AG04449 (cell line): ENCODE measurements at regions not wholly inside any gene's neighbourhood (a gene's known extent, or its start where the extent isn't known, plus 50 kb on each side); places are given as distances from the start of the nearest gene placed in this dataset.

Source experiments
- CTCF ChIA-PET: fragments of 350-600 bp; formaldehyde crosslinking; extraction: SDS; loops from one replicate; lab custom pipeline; 2021; ENCODE audit warnings: antibody characterized with exemption; lab: Yijun Ruan, JAX
- POLR2A ChIA-PET: fragments of 400-600, 350-600 bp; formaldehyde crosslinking; extraction: SDS; loops from one replicate; lab custom pipeline; 2020; ENCODE audit warnings: antibody characterized with exemption, inconsistent platforms; lab: Yijun Ruan, JAX
- DNase-seq: peaks from one replicate; pipeline ENCODE4 v3.0.0-alpha.2; 2010; ENCODE audit warnings: low read depth, low spot score
- H3K4me3 ChIP-seq: 2 replicates; pipeline ENCODE4 v1.5.1; 2011; ENCODE audit warnings: low read depth, mild to moderate bottlenecking, control low read depth, low read length
- TF ChIP-seq, protein P1 (sequence below): IDR thresholded peaks from one replicate; pipeline ENCODE4 v1.5.1; 2011; ENCODE audit warnings: mild to moderate bottlenecking, moderate library complexity, low read length, control low read depth, inconsistent platforms; ENCODE audit not compliant: insufficient read depth; ENCODE audit errors: missing control alignments

DNA sequence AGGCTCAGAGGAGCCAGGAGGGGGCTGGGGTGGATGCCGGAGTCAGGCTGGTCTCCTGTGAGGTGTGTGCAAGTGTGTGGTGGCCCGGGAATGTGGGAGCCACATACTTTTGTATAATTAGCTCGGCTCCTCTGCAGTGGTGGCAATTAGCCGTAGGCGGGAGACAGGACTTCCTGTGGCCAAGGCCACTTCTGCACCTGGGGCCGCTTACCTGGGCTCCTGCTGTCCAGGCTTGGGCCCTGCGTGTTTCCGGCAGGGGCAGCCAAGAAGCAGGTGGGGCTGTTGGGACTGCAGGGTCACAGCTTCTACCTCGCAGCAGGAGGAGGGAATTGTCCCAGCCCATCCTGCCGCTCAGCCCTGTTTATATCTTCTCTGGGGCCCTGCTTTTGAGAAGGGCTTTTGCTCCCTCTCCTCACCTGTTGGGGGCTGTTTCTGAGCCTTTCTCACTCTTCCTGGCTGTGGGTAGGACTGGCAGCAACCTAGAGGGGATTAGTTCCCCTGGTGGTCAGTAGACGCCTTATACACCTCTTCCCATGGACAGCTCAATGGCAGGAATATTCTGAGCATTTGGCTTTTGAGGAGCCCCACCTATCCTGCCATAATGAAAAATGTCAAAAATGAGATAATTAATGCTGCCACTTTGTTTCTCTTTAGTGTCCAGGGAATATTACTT lies 145.4 kb upstream of the PITX1 start:
- DNase-seq: no peak

DNA sequence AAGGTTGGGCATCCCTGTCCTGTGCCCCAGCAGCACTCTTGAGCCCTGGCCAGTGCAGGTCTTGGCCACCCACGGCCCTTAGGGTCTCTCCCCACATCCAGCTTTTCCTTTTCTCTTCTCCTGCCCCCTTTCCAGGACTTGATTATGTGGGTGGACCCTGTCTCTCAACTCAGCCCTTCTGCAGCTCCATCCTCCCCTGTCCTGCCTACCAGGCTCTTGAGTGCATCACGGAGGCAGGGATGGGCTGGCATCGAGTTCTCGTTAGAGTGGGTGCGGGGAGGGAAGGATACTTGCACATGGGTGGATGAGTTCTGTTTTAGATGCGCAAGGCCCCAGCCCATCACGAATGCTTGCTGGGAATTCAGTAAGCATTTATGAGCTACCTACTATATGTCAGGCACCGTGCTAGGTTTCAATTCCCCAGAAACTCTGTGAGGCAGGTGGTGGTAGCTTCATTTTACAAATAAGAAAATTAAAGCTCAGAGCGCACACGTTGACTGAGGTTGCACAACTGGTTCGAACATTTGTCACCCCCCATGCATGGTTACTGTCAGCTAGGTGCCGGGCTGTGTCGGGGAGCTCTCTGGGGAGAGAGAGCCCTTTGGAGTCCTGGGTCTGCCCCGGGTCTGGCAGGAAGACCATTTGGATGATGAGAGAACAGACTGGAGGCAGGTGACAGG lies 144.6 kb upstream of the PITX1 start:
- TF ChIP-seq, protein P1, sequence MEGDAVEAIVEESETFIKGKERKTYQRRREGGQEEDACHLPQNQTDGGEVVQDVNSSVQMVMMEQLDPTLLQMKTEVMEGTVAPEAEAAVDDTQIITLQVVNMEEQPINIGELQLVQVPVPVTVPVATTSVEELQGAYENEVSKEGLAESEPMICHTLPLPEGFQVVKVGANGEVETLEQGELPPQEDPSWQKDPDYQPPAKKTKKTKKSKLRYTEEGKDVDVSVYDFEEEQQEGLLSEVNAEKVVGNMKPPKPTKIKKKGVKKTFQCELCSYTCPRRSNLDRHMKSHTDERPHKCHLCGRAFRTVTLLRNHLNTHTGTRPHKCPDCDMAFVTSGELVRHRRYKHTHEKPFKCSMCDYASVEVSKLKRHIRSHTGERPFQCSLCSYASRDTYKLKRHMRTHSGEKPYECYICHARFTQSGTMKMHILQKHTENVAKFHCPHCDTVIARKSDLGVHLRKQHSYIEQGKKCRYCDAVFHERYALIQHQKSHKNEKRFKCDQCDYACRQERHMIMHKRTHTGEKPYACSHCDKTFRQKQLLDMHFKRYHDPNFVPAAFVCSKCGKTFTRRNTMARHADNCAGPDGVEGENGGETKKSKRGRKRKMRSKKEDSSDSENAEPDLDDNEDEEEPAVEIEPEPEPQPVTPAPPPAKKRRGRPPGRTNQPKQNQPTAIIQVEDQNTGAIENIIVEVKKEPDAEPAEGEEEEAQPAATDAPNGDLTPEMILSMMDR: no peak
- ChIA-PET CTCF (interaction anchor here (1.2 to 3.0 kb wide), 2 partner anchors 13 to 246 kb away, joined by 3 to 22 read pairs; no protein-coding TSS in a partner anchor), POLR2A (interaction anchor here (1.4 kb wide), 1 partner anchor 274 kb away, joined by 3 read pairs; the partner anchor contains the start of gene PCBD2)
- no peak overlapping the region for H3K4me3 ChIP-seq
- no peak for DNase-seq

More for the DNA sequence above, 145.4 kb upstream of the PITX1 start:
- TF ChIP-seq, protein P1: no peak
- ChIA-PET CTCF (interaction anchor here (1.2 to 3.0 kb wide), 2 partner anchors 12 to 245 kb away, joined by 3 to 22 read pairs; no protein-coding TSS in a partner anchor), POLR2A (interaction anchor here (1.4 kb wide), 1 partner anchor 275 kb away, joined by 3 read pairs; the partner anchor contains the start of gene PCBD2)
- no peak overlapping the region for H3K4me3 ChIP-seq

DNA sequence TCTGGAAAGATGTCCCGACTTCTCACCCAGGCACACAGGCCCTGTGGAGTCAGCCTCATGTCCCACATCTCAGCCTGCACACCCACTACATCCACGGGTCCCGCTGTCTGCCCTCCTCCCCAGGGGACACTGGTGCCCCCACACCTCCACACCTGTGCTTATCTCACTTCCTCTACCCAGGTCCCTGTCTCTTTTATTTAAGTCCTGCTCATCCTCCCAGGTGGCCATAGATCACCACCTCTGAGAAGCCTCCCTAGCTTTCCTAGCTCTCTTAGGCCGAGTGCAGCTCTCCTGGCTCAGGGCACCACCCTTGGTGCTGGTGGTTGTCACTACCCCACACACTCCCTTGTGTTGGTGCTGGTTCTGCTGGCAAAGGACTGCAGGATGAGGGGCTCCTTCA lies 143.6 kb upstream of the PITX1 start:
- ChIA-PET POLR2A (no interaction called here), CTCF (no interaction called here)
- no peak overlapping the region for H3K4me3 ChIP-seq
- TF ChIP-seq, protein P1: no peak
- DNase-seq: no peak

DNA sequence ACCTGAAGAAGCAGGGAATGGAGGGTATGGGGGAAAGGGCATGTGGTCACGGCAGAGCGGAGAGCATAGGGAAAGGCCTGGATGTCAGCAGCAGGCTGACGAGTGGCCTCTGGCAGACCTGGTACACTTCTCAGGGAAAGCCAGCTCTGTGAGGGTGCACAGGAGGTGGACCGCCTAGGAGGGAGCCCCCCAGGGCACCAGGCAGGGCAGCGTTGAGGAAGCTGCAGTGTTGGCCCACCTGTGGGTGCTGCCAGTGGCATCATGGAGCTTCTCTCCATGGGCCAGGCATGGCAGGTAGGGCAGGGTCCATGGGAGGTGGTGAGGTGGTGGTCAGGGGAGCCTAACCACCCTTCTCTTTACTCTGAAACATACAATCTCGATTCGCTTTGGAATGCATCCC lies 143.0 kb upstream of the PITX1 start:
- no peak overlapping the region for H3K4me3 ChIP-seq
- no peak for DNase-seq
- POLR2A ChIA-PET: no interaction called here
- CTCF ChIA-PET: no interaction called here
- TF ChIP-seq, protein P1: no peak

DNA sequence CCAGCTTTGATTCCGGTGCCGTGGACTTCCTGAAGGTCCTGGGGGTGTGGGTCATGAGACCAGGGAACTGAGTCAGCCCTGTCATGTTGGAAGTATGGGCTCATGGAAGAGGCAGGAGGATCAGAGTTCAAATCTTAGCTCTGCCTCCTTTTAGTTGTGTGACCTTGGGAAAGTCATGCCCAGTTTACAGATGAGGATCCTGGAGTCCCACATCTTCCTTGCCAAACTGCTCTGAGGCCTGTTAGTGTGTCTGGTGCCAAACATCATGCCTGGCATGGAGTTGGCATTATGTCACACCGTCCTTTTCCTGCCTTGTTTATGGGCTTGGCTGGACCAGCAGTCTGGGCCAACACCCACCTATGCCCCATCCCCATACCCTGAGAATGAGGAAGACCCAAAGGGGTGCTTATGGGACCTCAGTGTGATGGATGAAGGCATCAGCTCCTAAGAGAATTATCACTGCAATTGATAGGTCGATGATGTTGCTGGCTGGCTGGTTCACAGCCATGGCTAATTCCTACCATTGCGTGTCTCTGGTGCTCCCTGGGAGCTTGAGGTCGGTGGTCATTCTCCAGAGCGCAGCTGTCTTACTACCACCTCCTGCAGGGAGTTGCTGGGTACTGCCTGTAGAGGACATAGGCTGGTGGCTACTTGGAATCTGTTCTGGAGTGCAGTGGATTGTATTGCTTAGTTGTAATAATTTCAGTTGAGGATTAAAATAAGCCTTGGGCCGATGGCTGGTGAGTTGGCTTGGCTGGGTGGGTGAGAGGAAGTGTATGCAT lies 140.5 kb upstream of the PITX1 start:
- TF ChIP-seq, protein P1: no peak
- no peak overlapping the region for H3K4me3 ChIP-seq
- CTCF ChIA-PET: interaction anchor here (0.7 to 2.2 kb wide), 3 partner anchors 13 to 163 kb away, joined by 3 to 8 read pairs (median 7); no protein-coding TSS in a partner anchor
- DNase-seq: no peak
- POLR2A ChIA-PET: no interaction called here
